CD14-positive monocyte (primary cell): ENCODE measurements at regions not wholly inside any gene's neighbourhood (a gene's known extent, or its start where the extent isn't known, plus 50 kb on each side); places are given as distances from the start of the nearest gene placed in this dataset.

Experiments used
- DNase-seq, 3 donors: peaks; one replicate each; pipeline ENCODE4 v3.0.0-alpha.2; 2011 to 2022
- H2AFZ ChIP-seq: 2 replicates; pipeline ENCODE4 v1.6.0; 2012; ENCODE audit warnings: mild to moderate bottlenecking, low read depth, low read length, inconsistent platforms; ENCODE audit not compliant: insufficient read depth, poor library complexity, severe bottlenecking
- H3K27ac ChIP-seq, 2 donors: 1 replicate in 1 of 2; 2 replicates in 1 of 2; pipeline ENCODE4 v1.5.1; 2012 to 2013; ENCODE audit warnings: low read length in 2 of 2, control low read depth in 1 of 2, inconsistent platforms in 1 of 2, low read depth in 1 of 2, mild to moderate bottlenecking in 1 of 2
- H3K27me3 ChIP-seq, 2 donors: one replicate each; pipeline versions ENCODE4 v1.6.0 to v1.6.1; 2011 to 2013; ENCODE audit warnings: low read length in 2 of 2; ENCODE audit not compliant: control insufficient read depth in 2 of 2, insufficient read depth in 2 of 2
- H3K36me3 ChIP-seq, 2 donors: replicated peaks in 1 of 2; 1 replicate in 1 of 2; 2 replicates in 1 of 2; pipeline versions ENCODE4 v1.5.1 to v1.6.1; 2012 to 2013; ENCODE audit warnings: low read length in 2 of 2, control low read depth in 1 of 2, inconsistent platforms in 1 of 2, mild to moderate bottlenecking in 1 of 2; ENCODE audit not compliant: insufficient read depth in 2 of 2, control insufficient read depth in 1 of 2
- H3K4me1 ChIP-seq, 2 donors: 1 replicate in 1 of 2; 2 replicates in 1 of 2; pipeline versions ENCODE4 v1.5.1 to v1.6.1; 2012 to 2013; ENCODE audit warnings: low read length in 2 of 2, control low read depth in 1 of 2, inconsistent platforms in 1 of 2, mild to moderate bottlenecking in 1 of 2, moderate library complexity in 1 of 2; ENCODE audit not compliant: insufficient read depth in 2 of 2, control insufficient read depth in 1 of 2
- H3K4me2 ChIP-seq: replicated peaks from 2 replicates; pipeline ENCODE3; 2012; ENCODE audit warnings: low read length, moderate library complexity, mild to moderate bottlenecking; ENCODE audit not compliant: poor library complexity, severe bottlenecking; ENCODE audit errors: extremely low read depth
- H3K4me3 ChIP-seq, 3 experiments: fragments of 200-600 bp in 1 of 3; sonication (generic) in 1 of 3; replicated peaks in 1 of 3; 1 replicate in 2 of 3; 2 replicates in 1 of 3; pipeline ENCODE4 v1.5.1; 2011 to 2013; ENCODE audit warnings: low read length in 3 of 3, mild to moderate bottlenecking in 3 of 3, control low read depth in 2 of 3, low read depth in 2 of 3, inconsistent platforms in 1 of 3, moderate library complexity in 1 of 3
- H3K79me2 ChIP-seq: 2 replicates; pipeline ENCODE4 v1.6.0; 2012; ENCODE audit warnings: mild to moderate bottlenecking, control low read depth, inconsistent platforms, low read length, moderate library complexity; ENCODE audit not compliant: insufficient read depth
- H3K9ac ChIP-seq: 2 replicates; pipeline ENCODE4 v1.6.0; 2017; ENCODE audit warnings: low read length, mild to moderate bottlenecking; ENCODE audit not compliant: insufficient read depth, poor library complexity, severe bottlenecking
- H3K9me3 ChIP-seq, 2 donors: replicated peaks in 1 of 2; 1 replicate in 1 of 2; 2 replicates in 1 of 2; pipeline versions ENCODE4 v1.5.1 to v1.6.1; 2012 to 2013; ENCODE audit warnings: low read length in 2 of 2, control low read depth in 1 of 2; ENCODE audit not compliant: control insufficient read depth in 1 of 2, insufficient read depth in 1 of 2
- H4K20me1 ChIP-seq: 2 replicates; pipeline ENCODE4 v1.6.0; 2012; ENCODE audit warnings: mild to moderate bottlenecking, low read length, control low read depth, moderate library complexity; ENCODE audit not compliant: insufficient read depth
- H3K27ac Mint-ChIP-seq, 7 donors: one replicate each; pipeline ENCODE4 v1.8.0; 2020; ENCODE audit warnings: mild to moderate bottlenecking in 7 of 7, mixed read lengths in 7 of 7, moderate library complexity in 6 of 7, inconsistent platforms in 2 of 7
- H3K27me3 Mint-ChIP-seq, 3 donors: one replicate each; pipeline ENCODE4 v1.8.0; 2021 to 2022; ENCODE audit warnings: low read depth in 3 of 3, mild to moderate bottlenecking in 3 of 3, mixed read lengths in 3 of 3, moderate library complexity in 3 of 3, inconsistent platforms in 1 of 3
- H3K36me3 Mint-ChIP-seq, 2 donors: one replicate each; pipeline ENCODE4 v1.8.0; 2020; ENCODE audit warnings: mixed read lengths in 2 of 2, inconsistent platforms in 1 of 2, mild to moderate bottlenecking in 1 of 2
- H3K4me1 Mint-ChIP-seq: one replicate; pipeline ENCODE4 v1.8.0; 2020; ENCODE audit warnings: mild to moderate bottlenecking, mixed read lengths
- H3K4me3 Mint-ChIP-seq, 2 donors: one replicate each; pipeline ENCODE4 v1.8.0; 2020; ENCODE audit warnings: mild to moderate bottlenecking in 2 of 2, mixed read lengths in 2 of 2, moderate library complexity in 1 of 2
- H3K9me3 Mint-ChIP-seq, 7 donors: one replicate each; pipeline ENCODE4 v1.8.0; 2020 to 2022; ENCODE audit warnings: mixed read lengths in 7 of 7, mild to moderate bottlenecking in 6 of 7, moderate library complexity in 6 of 7, inconsistent platforms in 2 of 7
- WGBS: methylation state at CpG from one replicate; pipeline ENCODE4 v1.1.5; 2013; ENCODE audit warnings: missing lambda C conversion rate; ENCODE audit not compliant: insufficient coverage; 5-methylcytosine and 5-hydroxymethylcytosine counted together
- intact Hi-C, 2 donors: fragments of 100-400 bp; cut with micrococcal nuclease; formaldehyde crosslinking; loops; one replicate each; pipeline versions ENCODE4 v1.15.0 to v1.15.1; 2023
- TF ChIP-seq, protein P1 (sequence below): fragments of 200-600 bp; IDR thresholded peaks from one replicate; pipeline ENCODE4 v1.8.0; 2022; ENCODE audit warnings: antibody characterized with exemption, mild to moderate bottlenecking

DNA sequence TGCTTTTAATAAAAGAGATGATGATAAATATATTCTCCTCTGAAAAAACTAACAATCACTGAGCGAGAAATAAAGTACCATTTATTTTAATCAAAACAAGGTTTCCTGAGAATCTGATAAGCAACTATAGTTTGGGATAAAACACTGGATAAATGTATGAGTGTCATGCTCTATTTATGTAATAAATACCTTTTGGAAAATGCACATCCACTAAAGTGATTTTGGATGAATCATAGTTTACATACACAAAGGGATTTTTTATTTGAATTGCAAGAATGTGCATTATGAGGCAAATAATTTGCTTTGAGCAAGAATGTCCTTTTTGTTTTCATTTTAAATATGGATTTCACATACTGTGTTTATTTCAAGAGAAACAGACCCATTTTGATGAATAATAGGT, 1483.5 kb downstream of the MRPL39 start:
- Mint-ChIP-seq H3K4me1 (no peaks in the 10 kb centered on the region), H3K36me3 (no peaks in the 10 kb centered on the region), H3K27ac (no peak overlapping the region), H3K27me3 (no peaks in the 10 kb centered on the region), H3K9me3 (peaks cover 0 to 7% (median 0%) of the 10 kb centered on the region in 7 donors), H3K4me3 (no peak overlapping the region)
- no peaks in the 10 kb centered on the region for H3K79me2 ChIP-seq
- no peak for DNase-seq
- no peak overlapping the region for H3K4me3 ChIP-seq
- no peaks in the 10 kb centered on the region for H3K9me3 ChIP-seq
- no peaks in the 10 kb centered on the region for H3K36me3 ChIP-seq
- intact Hi-C loops: no loop called here
- TF ChIP-seq, protein P1, sequence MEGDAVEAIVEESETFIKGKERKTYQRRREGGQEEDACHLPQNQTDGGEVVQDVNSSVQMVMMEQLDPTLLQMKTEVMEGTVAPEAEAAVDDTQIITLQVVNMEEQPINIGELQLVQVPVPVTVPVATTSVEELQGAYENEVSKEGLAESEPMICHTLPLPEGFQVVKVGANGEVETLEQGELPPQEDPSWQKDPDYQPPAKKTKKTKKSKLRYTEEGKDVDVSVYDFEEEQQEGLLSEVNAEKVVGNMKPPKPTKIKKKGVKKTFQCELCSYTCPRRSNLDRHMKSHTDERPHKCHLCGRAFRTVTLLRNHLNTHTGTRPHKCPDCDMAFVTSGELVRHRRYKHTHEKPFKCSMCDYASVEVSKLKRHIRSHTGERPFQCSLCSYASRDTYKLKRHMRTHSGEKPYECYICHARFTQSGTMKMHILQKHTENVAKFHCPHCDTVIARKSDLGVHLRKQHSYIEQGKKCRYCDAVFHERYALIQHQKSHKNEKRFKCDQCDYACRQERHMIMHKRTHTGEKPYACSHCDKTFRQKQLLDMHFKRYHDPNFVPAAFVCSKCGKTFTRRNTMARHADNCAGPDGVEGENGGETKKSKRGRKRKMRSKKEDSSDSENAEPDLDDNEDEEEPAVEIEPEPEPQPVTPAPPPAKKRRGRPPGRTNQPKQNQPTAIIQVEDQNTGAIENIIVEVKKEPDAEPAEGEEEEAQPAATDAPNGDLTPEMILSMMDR: no peak
- no peaks in the 10 kb centered on the region for H3K4me1 ChIP-seq
- no peak overlapping the region for H3K27ac ChIP-seq
- H4K20me1 ChIP-seq: no peaks in the 10 kb centered on the region
- H2AFZ ChIP-seq: no peak overlapping the region
- no peak overlapping the region for H3K9ac ChIP-seq
- H3K27me3 ChIP-seq: no peaks in the 10 kb centered on the region
- WGBS: no CpG with 5 or more reads among the region's 1 CpG
- H3K4me2 ChIP-seq: no peak overlapping the region

DNA sequence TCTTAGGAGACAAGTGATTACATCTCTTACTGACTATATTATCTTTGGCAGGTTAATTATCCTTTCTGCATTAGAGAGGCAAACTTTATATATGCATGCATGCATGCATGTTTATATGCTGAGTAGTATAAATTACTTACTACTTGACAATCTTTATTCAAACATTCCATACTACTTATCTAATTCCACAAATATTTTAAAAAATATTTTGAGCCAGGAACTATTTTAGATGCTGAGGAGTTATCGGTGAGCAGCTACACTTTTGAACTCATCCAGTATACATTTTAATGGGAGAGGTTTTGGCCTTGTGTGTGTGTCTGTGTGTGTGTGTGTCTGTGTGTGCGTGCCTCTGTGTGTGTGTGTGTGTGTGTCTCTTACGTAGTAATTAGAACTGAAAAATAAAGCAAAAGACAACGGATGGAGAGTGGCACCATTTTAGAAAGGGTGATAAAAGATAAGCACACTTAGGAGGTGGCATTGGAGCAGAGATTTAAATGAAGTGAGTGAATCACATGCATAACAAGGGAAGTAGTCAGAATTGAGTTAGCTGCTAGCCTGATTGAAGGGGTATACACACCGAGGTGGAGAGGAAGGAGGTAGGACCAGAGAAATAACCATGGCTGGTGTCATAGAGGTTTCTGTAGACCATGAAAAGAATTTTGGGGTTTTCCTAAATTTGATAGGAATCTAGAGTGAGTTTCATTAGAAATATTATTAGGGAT, 1488.4 kb downstream of the MRPL39 start:
- Mint-ChIP-seq H3K9me3 (peaks cover 0 to 4% (median 0%) of the 10 kb centered on the region in 7 donors), H3K27me3 (peaks cover 0 to 3% (median 0%) of the 10 kb centered on the region in 3 donors), H3K4me1 (no peaks in the 10 kb centered on the region), H3K36me3 (no peaks in the 10 kb centered on the region), H3K27ac (no peak overlapping the region), H3K4me3 (no peak overlapping the region)
- intact Hi-C loops: no loop called here
- Histone ChIP-seq H3K36me3 (no peaks in the 10 kb centered on the region), H3K27ac (no peak overlapping the region), H3K4me1 (no peaks in the 10 kb centered on the region), H4K20me1 (no peaks in the 10 kb centered on the region), H3K4me3 (no peak overlapping the region), H2AFZ (no peak overlapping the region), H3K9me3 (no peaks in the 10 kb centered on the region), H3K9ac (no peak overlapping the region), H3K79me2 (no peaks in the 10 kb centered on the region), H3K27me3 (no peaks in the 10 kb centered on the region), H3K4me2 (no peak overlapping the region)
- 89% methylated on average over 4 of the region's 5 CpGs for WGBS
- DNase-seq: no peak
- TF ChIP-seq, protein P1: no peak
